ENCODE measurements at regions not wholly inside any gene's neighbourhood (a gene's known extent, or its start where the extent isn't known, plus 50 kb on each side); places are given as distances from the start of the nearest gene placed in this dataset.
A peak's percentile ranks its signal among the peaks of the same experiment; 100 is the strongest.
"Not testable (repeated sequence)": the region's sequence is repeated elsewhere in the genome, so short reads cannot be mapped to it uniquely, and the experiment has no call there.

GRCh38 chr9:28378231-28378630 is 805.0 kb upstream of the C9orf72 start:
- no peak for DNase-seq

DNA sequence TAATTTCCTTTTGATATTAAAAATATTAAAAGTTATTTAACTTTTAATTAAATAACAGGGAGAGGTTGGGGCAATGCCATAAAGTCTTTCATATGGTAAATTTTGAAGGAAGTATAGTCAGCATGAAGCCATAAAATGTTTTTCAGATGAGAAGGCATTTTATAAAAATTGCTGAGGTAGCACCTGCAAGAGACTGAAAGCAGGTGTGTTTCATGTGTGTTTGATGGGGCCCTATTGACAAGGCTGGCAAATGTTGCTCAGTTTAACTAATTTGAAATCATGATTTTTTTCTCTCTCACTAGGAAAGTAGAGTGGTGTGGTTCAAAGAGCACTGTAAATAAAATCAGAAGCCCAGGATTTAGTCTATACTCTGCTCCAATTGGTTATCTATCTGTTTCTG is 805.8 kb upstream of the C9orf72 start:
- DNase-seq: no peak

- no peak for DNase-seq
Observed at GRCh38 chr9:28389411-28389810, 816.1 kb upstream of the C9orf72 start.

DNA sequence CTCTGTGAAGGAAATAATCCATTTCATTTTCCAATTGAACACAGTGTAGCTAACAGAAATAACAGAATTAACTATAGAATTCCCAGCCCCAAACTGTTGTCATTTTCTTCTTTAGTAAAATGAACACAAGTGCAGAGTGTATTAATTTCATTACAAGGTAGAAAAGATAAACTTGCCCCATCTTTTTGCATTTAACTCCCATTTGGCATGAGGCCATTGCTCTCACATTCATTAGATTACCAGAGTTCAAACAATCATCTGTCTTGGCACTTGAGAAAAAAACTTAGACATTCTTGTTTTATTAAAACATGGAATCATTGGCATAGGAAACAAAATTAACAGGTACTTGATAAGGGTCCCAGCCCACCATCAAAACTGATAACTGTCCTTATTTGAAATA is 821.5 kb upstream of the C9orf72 start:
- DNase-seq: no peak

DNA sequence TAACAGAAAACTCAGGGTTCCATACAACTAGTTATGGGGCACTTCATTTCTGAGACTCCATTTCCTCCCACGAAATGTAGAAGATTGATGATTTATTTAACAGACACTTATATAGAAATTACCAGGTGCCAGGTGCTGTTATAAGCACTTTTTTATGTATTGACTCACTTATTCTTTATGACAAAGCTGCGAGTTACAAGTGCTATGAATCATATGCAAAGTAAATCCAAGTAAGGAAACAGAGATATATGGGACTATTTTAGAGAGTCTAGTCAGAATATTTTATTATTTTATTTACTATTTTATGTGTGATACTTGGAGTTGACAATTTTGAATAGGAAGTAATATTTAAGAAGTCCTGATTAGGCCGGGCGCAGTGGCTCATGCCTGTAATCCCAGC is 822.8 kb upstream of the C9orf72 start:
- DNase-seq: no peak

GRCh38 chr9:28407351-28407750 is 834.1 kb upstream of the C9orf72 start:
- DNase-seq: no peak

- DNase-seq: no peak
Observed at GRCh38 chr9:28409919-28410318, 836.6 kb upstream of the C9orf72 start.

DNA sequence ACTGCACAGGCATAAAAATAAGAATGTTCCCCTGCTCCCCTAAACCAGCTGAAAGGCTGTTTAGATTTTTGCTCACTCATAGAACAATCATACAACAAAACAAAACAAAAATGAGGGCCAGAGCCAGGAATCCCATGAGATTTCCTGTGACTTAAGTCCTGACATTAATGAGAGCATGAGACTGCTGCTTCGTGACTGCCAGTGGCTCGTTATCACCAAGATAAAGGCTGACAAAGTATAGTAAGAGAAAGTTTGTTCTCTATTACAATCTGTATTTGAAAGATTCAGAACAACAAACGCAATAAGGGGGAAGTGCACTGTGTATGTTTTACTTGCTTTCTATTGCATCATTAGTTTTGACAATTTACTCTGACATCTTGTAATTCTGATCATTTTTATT is 837.1 kb upstream of the C9orf72 start:
- no peak for DNase-seq

DNA sequence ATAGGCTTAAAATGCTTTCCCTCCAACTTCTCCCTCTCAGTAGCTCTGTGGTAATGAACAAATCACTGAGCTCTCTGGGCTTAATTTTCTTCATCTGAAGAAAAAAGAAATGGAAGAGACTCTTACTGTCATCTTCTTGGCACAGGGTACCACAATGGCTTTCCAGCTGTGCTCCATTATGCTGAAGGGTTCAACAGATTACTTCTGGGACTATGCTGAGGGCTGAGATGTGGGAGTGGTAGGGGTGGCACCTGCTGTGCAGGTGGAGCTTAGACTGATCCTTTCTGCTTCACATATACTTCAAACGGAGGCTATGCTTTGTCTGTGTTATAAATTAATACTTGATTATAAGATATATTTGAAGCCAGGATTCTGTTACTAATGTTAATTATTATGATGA is 840.2 kb upstream of the C9orf72 start:
- DNase-seq: peak; percentile 21

- DNase-seq: no peak
Observed at GRCh38 chr9:28423255-28423654, 850.0 kb upstream of the C9orf72 start.

- DNase-seq: no peak
Observed at GRCh38 chr9:28435456-28435855, 862.2 kb upstream of the C9orf72 start.

- DNase-seq: no peak
Observed at GRCh38 chr9:28439688-28440087, 866.4 kb upstream of the C9orf72 start.

DNA sequence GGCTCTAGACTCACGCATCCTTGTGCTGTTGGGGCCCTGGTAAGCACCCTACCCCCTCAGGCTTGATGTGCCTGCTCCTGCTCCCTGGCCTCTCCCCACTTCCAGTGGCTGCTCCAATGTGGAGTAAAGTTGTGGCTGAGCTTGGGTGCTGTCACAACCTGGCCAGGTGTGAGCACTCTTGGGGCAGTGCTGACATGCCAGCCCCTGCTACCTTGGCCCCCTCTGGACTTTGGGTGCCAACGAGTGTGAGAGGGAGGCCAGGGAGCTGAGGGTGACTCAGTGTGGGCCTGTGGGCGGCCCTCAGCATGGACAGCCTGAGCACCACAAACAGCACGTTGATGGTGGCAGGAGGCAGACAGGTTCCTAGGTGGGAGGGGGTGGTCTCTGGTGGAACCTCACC is 870.2 kb upstream of the C9orf72 start:
- no peak for DNase-seq

DNA sequence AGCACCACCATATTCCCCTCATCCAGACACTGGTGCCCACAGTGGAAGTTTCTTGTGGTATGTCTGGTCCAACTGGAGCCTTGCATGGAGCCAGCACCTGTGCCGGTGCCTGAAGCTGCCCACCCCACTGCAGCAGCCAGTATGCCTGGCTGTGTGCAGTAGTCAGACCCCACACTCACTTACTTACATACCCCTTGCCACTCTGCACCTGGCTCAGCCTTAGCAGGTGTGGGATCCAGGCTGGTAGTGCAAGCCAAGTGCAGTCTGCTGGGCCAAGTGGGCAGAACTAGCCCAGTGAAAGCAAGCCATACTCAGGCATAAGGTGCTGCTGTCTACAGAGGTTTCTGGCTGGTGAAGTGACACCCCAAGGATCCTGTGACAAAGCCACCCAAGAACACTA is 871.4 kb upstream of the C9orf72 start:
- no peak for DNase-seq

DNA sequence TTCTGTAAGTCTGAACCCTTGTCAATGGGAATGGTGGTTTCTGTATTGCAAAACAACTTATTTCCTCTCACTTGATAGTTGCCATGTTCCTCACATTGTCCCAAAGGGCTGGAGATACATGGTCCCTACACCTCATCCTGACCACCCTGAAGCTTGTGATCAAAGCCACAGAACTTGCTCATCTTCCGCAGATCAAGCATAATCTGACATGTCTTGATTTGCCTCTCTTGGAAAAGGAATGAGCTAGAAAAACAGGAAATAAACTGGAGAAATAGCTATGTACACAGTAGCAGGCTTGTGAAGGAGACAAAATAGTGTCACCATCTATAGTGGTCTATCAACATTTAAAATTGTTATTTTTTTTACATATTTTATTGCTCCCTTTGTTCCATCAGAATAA is 871.9 kb upstream of the C9orf72 start:
- no peak for DNase-seq

GRCh38 chr9:28453918-28454317 is 880.6 kb upstream of the C9orf72 start:
- no peak for DNase-seq

GRCh38 chr9:28456861-28457260 is 883.6 kb upstream of the C9orf72 start:
- DNase-seq: no peak

DNA sequence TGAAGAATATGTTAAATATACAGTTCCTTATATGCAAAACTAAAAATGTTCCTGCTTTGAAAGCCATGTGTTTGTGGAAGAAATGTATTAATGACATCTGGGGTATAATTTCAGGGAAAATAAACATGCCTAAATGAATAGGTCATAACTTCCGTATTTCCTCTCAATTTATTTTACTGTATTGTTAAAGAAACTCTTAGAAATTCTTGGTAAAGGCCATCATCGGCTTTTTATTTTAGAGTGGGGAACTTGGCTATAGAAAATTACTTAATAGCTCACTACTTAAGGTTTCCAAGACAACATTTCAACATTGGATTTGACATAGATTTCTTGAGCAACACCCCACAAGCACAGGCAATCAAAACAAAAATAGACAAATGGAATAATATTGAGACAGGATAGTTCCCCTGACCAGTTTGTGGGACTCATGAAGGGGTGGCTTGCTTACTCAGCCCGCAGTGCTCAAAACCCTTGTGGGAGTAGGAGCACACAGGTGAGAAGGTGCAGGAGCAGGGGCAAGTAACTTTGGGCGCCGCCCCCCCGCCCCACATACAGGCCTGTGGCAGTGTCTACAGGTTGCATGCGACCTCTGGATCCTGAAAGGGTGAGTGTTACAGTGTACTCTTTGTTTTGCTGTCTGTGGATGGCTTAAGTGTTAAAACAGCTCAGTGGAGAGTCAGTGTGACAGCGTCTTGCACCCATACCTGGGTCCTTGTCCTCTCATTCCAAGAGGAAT is 891.4 kb upstream of the C9orf72 start:
- DNase-seq: no peak

DNA sequence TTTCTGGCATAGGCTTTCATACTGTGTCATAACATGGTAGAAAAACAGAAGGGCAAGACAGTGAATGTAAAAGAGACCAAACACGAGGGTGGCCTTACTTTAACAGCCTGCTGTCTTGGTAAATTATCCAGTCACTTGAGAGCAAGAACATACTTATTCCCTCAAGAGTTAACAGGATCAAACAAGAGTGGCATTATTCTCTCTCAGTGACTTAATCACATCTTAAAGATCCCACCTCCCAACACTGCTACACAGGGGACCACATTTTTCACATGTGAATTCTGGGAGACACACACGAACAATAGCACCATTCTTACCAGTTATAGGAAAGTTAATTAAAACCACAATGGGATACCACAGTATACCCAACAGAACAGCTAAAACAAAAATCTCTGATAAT is 898.0 kb upstream of the C9orf72 start:
- no peak for DNase-seq

GRCh38 chr9:28487561-28487960 is 914.3 kb upstream of the C9orf72 start:
- no peak for DNase-seq

DNA sequence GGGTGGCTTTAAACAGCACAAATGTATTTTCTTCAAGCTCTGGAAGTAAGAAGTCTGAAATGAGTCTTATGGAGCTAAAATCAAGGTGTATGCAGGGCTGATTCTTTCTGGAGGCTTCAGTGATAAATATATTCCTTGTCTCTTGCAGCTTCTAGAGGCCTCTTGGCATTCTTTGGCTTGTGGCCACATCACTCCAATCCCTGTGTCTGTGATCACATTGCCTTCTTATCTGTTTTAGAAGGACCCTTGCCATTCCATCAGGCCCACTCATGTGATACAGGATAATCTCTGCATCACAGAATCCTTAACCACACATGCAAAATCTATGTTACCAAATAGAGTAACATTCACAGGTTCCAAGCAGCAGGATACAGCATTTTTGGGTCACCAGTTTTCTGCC is 917.8 kb upstream of the C9orf72 start:
- no peak for DNase-seq

GRCh38 chr9:28498168-28498567 is 924.9 kb upstream of the C9orf72 start:
- not testable (repeated sequence) for DNase-seq

- DNase-seq: no peak
Observed at GRCh38 chr9:28502189-28502588, 928.9 kb upstream of the C9orf72 start.

DNA sequence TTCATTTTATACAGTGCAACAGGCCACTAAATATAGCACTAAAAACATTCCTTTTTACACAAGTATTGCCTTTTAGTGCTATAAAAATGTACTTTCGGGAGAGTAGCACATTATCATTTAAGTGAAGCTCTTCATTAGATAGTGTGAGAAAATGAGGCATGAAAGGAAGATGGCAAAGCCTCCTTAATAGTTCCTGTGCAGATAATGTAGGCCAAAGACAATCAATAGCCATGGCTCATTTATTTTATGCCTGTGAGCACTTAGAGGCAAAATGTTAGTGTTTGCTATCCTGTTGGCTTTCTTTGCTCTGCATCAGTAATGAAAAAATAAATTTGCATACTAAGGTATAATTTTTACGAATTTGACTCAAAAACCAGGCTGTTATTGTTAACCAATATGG is 929.5 kb upstream of the C9orf72 start:
- no peak for DNase-seq

- DNase-seq: no peak
Observed at GRCh38 chr9:28503573-28503972, 930.3 kb upstream of the C9orf72 start.

DNA sequence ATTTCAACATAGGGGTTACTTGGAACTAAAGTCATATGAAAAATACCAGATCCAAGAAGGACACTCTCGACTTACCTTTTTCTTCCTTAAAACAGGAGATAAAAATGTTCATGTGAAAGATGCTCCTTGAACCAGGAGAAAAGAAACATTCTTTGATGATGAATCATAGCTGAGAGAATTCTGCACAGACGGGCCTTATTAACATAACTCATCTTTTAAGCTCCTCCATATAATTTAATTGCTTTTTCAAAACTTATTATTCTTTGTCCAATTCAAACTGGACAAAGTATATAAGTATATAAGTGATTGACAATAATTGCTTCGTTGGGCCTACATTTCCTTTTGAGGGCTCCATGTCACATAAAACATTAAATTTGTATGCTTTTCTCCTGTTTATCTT is 945.2 kb upstream of the C9orf72 start:
- no peak for DNase-seq

Data from COR-L47 (cell line).